ENCODE measurements at regions not wholly inside any gene's neighbourhood (a gene's known extent, or its start where the extent isn't known, plus 50 kb on each side); places are given as distances from the start of the nearest gene placed in this dataset.

DNA sequence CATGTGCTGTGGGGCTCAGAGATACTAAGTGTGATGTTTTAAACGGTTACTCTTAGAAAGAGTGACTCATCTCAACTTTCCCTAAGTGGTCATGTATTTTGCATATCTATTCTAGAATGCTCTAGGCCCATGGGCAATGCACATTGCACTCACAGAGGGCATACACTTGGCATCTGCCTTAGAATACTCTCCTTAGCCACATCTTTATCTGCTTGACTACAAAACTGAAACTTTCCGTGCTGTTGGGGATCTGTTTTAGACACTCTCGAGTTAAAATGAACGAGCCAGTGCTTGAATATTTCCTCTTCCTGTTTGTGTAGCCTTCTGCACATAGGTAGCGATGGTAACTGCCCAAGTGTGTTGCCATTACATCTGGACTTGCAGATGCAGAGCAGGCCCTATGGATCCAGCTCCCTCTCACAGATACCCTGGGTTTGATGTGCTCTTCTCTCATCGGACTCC lies 180.5 kb downstream of the CAND1 start:
- TF ChIP-seq, protein P1, sequence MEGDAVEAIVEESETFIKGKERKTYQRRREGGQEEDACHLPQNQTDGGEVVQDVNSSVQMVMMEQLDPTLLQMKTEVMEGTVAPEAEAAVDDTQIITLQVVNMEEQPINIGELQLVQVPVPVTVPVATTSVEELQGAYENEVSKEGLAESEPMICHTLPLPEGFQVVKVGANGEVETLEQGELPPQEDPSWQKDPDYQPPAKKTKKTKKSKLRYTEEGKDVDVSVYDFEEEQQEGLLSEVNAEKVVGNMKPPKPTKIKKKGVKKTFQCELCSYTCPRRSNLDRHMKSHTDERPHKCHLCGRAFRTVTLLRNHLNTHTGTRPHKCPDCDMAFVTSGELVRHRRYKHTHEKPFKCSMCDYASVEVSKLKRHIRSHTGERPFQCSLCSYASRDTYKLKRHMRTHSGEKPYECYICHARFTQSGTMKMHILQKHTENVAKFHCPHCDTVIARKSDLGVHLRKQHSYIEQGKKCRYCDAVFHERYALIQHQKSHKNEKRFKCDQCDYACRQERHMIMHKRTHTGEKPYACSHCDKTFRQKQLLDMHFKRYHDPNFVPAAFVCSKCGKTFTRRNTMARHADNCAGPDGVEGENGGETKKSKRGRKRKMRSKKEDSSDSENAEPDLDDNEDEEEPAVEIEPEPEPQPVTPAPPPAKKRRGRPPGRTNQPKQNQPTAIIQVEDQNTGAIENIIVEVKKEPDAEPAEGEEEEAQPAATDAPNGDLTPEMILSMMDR (IDR thresholded peaks at IDR 0.05): no peak

DNA sequence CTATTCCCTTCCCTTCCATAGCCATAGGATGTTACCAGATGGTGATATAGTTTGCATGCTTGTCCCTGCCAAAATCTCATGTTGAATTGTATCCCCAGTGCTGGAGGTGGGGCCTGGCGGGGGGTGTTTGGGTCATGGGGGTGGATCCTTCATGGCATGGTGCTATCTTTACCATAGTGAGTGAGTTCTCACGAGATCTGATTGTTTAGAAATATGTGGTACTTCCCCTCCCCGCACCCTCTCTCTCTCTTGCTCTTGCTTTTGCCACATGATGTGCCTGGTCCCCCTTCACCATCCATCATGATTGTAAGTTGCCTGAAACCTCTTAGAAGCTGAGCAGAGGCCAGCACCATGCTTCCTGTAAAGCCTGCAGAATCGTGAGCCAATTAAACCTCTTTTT lies 181.3 kb downstream of the CAND1 start:
- TF ChIP-seq, protein P1 (IDR thresholded peaks at IDR 0.05): no peak

DNA sequence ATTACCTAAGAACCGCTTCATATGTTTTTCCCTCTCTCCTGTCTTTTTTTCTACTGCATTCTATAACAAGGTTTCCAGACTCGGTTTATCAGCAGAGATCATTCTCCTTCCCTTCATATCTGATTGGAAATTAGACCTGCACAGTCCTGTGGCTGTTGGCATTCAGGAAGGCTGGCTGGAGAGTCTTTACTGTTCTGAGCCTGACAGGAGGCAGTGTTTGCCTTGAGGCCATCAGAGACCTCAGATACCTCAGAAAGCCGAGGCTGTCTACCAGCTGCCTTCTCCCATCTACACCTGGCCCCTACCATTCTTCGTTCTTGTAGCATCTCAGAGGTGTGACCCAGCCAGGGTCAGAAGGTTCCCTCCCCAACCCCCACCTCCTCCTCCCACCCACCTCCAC lies 182.0 kb downstream of the CAND1 start:
- TF ChIP-seq, protein P1 (IDR thresholded peaks at IDR 0.05): no peak

DNA sequence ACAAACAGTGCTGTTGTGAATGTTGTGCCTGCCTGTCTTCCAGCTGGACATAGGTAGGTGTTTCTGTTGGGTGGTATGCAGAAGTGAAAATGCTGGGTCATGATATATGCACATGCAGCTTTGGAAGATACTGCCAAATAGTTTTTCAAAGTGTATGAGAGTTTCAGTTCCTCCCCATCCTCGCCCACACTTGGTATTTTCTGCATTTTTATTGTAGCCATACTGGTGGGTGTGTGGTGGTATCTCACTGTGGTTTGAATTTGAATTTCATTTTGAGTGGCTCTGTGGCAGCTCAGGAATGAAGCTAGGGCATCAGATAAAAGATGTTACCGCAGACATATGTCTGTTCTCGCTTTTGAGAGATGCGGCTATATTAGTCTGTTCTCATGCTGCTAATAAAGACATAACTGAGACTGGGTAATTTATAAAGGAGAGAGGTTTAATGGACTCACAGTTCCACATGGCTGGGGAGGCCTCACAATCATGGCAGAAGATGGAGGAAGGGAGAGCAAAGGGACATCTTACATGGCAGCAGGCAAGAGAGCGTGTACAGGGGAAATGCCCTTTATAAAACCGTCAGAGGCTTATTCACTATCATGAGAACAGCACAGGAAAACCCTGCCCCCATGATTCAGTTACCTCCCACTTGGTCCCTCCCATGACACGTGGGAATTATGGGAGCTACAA lies 183.1 kb downstream of the CAND1 start:
- TF ChIP-seq, protein P1 (IDR thresholded peaks at IDR 0.05): no peak

DNA sequence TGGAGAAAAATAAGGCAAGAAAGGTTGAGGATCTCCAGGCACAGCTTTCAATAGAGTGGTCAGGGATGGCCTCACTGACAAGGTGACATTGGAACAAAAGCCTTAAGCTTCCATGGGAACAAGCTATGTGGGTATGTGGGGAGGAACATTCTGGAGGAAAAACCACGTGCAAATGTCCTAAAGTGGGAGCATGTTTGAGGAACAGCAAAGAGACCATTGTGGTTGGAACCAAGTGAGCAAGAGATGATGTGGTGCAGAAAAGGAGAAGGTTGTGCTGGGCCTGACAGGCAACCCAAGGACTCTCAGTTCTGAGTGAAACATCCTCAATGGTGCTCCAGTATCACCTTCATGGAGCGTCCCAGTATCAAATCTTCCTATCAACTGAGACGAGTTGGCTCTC lies 184.0 kb downstream of the CAND1 start:
- TF ChIP-seq, protein P1 (IDR thresholded peaks at IDR 0.05): no peak

DNA sequence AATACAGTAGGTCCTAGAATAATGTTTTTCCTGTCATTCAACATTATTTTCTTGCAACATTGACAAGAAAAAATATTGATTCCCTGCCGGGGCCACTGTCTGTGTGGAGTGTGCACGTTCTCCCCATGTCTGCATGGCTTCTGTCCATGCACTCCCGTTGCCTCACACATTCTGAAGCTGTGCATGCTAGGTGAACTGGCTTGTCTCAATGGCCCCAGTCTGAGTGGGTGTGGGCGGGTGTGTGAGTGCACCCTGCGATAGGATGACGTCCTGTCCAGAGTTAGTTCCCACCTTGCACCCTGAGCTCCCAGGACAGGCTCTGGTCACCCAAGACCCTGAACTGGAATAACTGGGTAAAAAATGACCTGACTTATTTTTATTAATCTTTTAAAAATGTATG lies 186.1 kb downstream of the CAND1 start:
- TF ChIP-seq, protein P1 (IDR thresholded peaks at IDR 0.05): no peak

DNA sequence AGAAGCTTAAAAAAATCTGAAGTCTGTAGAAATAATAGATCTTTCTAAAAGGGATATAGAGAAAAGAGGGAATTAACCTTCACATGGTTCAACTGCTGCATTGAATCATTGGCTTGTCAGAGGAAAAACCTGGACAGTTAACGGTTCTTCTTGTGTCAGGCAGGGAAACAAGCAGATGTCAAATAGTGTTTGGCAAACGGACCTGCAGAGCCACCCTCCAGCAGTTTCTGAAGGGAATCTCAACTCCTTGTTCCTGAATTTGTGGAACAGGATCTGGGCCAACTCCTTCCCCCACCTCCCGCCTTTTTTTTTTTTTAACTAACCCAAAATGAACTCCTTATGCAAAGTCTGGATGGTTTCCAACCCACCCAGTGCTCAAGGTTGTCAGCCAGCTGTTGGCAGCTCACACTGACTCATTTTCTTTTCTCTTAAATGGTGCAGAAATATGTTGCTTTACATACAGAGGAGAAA lies 187.3 kb downstream of the CAND1 start:
- TF ChIP-seq, protein P1 (IDR thresholded peaks at IDR 0.05): no peak

DNA sequence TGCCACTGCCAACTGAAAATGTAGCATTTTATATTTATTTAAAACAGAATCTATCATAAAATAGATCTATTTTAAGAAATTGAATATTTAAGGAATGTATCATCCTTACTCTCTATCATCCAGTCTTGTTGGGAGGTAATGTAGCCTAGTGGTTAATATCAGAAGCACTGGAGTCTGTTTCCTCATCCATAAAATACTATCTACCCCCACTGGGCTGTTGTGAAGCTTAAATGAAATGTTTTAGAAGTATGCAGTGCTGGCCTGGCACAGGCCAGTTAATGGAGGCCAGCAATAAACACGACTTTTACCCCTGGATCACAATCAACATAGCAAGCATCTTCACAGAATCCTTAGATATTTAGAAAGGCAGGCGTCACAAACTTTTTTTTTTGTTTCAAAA lies 188.0 kb downstream of the CAND1 start:
- TF ChIP-seq, protein P1 (IDR thresholded peaks at IDR 0.05): no peak
